Glutamatergic neuron (in vitro differentiated cells): ENCODE measurements at regions not wholly inside any gene's neighbourhood (a gene's known extent, or its start where the extent isn't known, plus 50 kb on each side); places are given as distances from the start of the nearest gene placed in this dataset.
"Not testable (repeated sequence)": the region's sequence is repeated elsewhere in the genome, so short reads cannot be mapped to it uniquely, and the experiment has no call there.

Experiments used
- DNase-seq: peaks from one replicate; pipeline ENCODE4 v3.0.0; 2022
- H3K27ac Mint-ChIP-seq: one replicate; pipeline ENCODE4 v1.8.0; 2020; ENCODE audit warnings: mild to moderate bottlenecking, mixed read lengths, inconsistent platforms; ENCODE audit not compliant: unreplicated experiment
- H3K27me3 Mint-ChIP-seq: one replicate; pipeline ENCODE4 v1.8.0; 2020; ENCODE audit warnings: mild to moderate bottlenecking, moderate library complexity, mixed read lengths, inconsistent platforms; ENCODE audit not compliant: unreplicated experiment
- H3K36me3 Mint-ChIP-seq: one replicate; pipeline ENCODE4 v1.8.0; 2020; ENCODE audit warnings: mild to moderate bottlenecking, mixed read lengths, inconsistent platforms; ENCODE audit not compliant: unreplicated experiment
- H3K4me1 Mint-ChIP-seq: one replicate; pipeline ENCODE4 v1.8.0; 2020; ENCODE audit warnings: mild to moderate bottlenecking, low read depth, mixed read lengths, inconsistent platforms; ENCODE audit not compliant: unreplicated experiment
- H3K4me3 Mint-ChIP-seq: one replicate; pipeline ENCODE4 v1.8.0; 2020; ENCODE audit warnings: mild to moderate bottlenecking, mixed read lengths, inconsistent platforms; ENCODE audit not compliant: unreplicated experiment
- H3K9me3 Mint-ChIP-seq: one replicate; pipeline ENCODE4 v1.8.0; 2020; ENCODE audit warnings: mild to moderate bottlenecking, moderate library complexity, mixed read lengths, inconsistent platforms; ENCODE audit not compliant: unreplicated experiment
- TF ChIP-seq, protein P1 (sequence below): fragments of 200-600 bp; sonication (generic); IDR thresholded peaks from one replicate; pipeline ENCODE4 v1.5.0; 2021; ENCODE audit not compliant: partially characterized antibody, unreplicated experiment

- peaks cover 2% of the 10 kb centered on the region for H3K27me3 Mint-ChIP-seq
- H3K4me1 Mint-ChIP-seq = no peaks in the 10 kb centered on the region
- no peak for DNase-seq
- TF ChIP-seq, protein P1, sequence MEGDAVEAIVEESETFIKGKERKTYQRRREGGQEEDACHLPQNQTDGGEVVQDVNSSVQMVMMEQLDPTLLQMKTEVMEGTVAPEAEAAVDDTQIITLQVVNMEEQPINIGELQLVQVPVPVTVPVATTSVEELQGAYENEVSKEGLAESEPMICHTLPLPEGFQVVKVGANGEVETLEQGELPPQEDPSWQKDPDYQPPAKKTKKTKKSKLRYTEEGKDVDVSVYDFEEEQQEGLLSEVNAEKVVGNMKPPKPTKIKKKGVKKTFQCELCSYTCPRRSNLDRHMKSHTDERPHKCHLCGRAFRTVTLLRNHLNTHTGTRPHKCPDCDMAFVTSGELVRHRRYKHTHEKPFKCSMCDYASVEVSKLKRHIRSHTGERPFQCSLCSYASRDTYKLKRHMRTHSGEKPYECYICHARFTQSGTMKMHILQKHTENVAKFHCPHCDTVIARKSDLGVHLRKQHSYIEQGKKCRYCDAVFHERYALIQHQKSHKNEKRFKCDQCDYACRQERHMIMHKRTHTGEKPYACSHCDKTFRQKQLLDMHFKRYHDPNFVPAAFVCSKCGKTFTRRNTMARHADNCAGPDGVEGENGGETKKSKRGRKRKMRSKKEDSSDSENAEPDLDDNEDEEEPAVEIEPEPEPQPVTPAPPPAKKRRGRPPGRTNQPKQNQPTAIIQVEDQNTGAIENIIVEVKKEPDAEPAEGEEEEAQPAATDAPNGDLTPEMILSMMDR = no peak
- H3K4me3 Mint-ChIP-seq = no peak overlapping the region
- no peaks in the 10 kb centered on the region for H3K36me3 Mint-ChIP-seq
- no peaks in the 10 kb centered on the region for H3K9me3 Mint-ChIP-seq
- no peak overlapping the region for H3K27ac Mint-ChIP-seq
These were observed 804.8 kb downstream of the SLITRK1 start for GRCh38 chr13:83077499-83077898.

- H3K36me3 Mint-ChIP-seq, DNase-seq, H3K9me3 Mint-ChIP-seq, H3K27me3 Mint-ChIP-seq, H3K4me3 Mint-ChIP-seq, H3K27ac Mint-ChIP-seq, H3K4me1 Mint-ChIP-seq: not testable (repeated sequence)
These were observed 808.3 kb downstream of the SLITRK1 start for GRCh38 chr13:83073930-83074329.

DNA sequence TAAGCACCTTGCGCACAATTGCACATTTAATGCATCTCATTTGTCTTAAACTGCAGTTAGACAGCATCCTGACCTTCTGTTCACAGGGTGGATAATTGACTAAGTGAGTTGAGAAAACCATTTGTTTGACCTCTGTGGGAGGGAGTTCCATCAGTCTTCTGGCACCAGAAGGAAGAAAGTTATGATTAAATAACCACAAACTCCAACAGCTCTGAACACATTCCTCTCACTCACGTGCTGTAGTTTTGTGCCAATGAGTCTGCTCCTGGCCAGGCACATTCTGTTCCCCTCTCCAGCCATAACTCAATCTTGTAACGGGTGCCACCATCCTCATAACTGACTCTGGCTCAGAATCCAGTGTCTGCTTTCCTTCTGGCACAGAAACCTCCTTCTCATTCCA is 817.2 kb downstream of the SLITRK1 start:
- H3K4me3 Mint-ChIP-seq = no peak overlapping the region
- DNase-seq = no peak
- H3K9me3 Mint-ChIP-seq = no peaks in the 10 kb centered on the region
- no peak overlapping the region for H3K27ac Mint-ChIP-seq
- peaks cover 2% of the 10 kb centered on the region for H3K4me1 Mint-ChIP-seq
- H3K27me3 Mint-ChIP-seq = no peaks in the 10 kb centered on the region
- H3K36me3 Mint-ChIP-seq = no peaks in the 10 kb centered on the region
- TF ChIP-seq, protein P1 = no peak

GRCh38 chr13:83057119-83057518 is 825.2 kb downstream of the SLITRK1 start:
- no peaks in the 10 kb centered on the region for H3K4me1 Mint-ChIP-seq
- H3K36me3 Mint-ChIP-seq = no peaks in the 10 kb centered on the region
- no peaks in the 10 kb centered on the region for H3K27me3 Mint-ChIP-seq
- no peak overlapping the region for H3K4me3 Mint-ChIP-seq
- H3K9me3 Mint-ChIP-seq = no peaks in the 10 kb centered on the region
- no peak for DNase-seq
- TF ChIP-seq, protein P1 = no peak
- H3K27ac Mint-ChIP-seq = no peak overlapping the region

DNA sequence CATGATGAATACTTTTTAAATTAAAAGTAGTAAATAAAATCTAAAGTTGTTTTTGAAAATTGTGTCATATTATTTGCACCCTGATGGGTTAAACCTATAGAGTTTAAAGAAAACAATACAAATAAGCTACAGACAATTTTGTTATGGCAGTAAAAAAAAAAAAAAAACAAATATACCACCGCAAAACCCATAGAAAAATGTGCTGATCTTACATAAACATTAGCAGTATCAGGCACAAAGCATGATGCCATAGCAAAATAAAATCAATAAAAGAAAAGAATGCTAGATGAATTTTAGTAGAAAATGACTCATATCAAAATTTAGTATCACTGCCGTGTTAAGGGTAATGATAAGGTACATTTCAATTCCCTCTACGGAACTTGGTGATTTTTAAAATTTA is 826.0 kb downstream of the SLITRK1 start:
- H3K36me3 Mint-ChIP-seq = no peaks in the 10 kb centered on the region
- H3K27ac Mint-ChIP-seq = no peak overlapping the region
- H3K4me1 Mint-ChIP-seq = no peaks in the 10 kb centered on the region
- DNase-seq = no peak
- H3K27me3 Mint-ChIP-seq = no peaks in the 10 kb centered on the region
- TF ChIP-seq, protein P1 = no peak
- H3K4me3 Mint-ChIP-seq = no peak overlapping the region
- no peaks in the 10 kb centered on the region for H3K9me3 Mint-ChIP-seq

GRCh38 chr13:83048419-83048818 is 833.9 kb downstream of the SLITRK1 start:
- H3K4me3 Mint-ChIP-seq = no peak overlapping the region
- TF ChIP-seq, protein P1 = no peak
- no peaks in the 10 kb centered on the region for H3K36me3 Mint-ChIP-seq
- H3K27me3 Mint-ChIP-seq = no peaks in the 10 kb centered on the region
- H3K9me3 Mint-ChIP-seq = no peaks in the 10 kb centered on the region
- no peak for DNase-seq
- H3K4me1 Mint-ChIP-seq = no peaks in the 10 kb centered on the region
- no peak overlapping the region for H3K27ac Mint-ChIP-seq
